ENCODE measurements at regions not wholly inside any gene's neighbourhood (a gene's known extent, or its start where the extent isn't known, plus 50 kb on each side); places are given as distances from the start of the nearest gene placed in this dataset.
"Not testable (repeated sequence)": the region's sequence is repeated elsewhere in the genome, so short reads cannot be mapped to it uniquely, and the experiment has no call there.

DNA sequence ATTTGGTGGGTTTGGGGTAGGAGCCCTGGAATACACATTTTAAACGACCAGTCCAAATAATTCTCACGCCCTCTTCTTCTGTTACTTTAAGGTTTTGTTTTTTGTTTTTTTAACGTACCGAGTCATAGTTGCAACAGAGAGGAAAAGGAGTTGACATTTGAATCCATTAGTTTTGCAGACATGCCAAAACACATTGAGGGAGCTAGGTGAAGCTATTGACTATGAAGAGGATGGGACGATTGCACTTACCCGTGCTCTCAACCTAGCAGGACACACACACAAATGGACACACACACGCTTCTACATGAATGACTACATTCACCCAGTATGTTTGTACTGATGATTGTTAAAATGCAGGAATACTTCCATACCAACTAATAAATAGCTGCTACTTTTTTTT, 54.3 kb upstream of the CIT start:
- DNase-seq (ENCODE audit: low spot score), result no peak

DNA sequence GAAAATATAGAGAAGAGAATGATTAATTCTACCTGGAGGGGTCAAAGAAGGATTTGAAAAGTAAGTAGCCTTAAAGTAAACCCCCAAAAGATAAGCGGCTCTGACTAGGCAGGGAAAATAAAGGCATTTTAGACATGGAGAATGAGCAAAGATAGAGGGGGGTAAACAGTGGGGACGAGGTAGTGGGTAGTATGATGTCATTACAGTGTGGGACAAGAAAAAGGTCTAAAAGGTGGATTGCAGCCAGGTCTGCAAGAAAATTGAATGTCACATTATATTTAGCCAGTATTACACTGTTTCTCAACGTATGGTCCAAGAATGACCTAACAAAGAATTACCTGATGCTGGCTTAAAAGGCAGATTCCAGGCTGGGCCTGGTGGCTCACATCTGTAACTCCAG, 55.8 kb upstream of the CIT start:
- no peak for DNase-seq (ENCODE audit: low spot score)

DNA sequence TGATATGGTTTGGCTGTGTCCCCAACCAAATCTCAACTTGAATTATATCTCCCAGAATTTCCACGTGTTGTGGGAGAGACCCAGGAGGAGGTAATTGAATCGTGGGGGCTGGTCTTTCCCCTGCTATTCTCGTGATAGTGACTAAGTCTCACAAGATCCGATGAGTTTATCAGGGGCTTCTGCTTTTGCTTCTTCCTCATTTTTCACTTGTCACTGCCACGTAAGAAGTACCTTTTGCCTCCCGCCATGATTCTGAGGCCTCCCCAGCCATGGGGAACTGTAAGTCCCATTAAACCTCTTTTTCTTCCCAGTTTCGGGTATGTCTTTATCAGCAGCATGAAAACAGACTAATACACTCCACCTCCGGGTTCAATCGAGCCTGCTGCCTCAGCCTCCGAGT, 54.3 kb upstream of the BICDL1 start:
- not testable (repeated sequence) for DNase-seq (ENCODE audit: low spot score)

DNA sequence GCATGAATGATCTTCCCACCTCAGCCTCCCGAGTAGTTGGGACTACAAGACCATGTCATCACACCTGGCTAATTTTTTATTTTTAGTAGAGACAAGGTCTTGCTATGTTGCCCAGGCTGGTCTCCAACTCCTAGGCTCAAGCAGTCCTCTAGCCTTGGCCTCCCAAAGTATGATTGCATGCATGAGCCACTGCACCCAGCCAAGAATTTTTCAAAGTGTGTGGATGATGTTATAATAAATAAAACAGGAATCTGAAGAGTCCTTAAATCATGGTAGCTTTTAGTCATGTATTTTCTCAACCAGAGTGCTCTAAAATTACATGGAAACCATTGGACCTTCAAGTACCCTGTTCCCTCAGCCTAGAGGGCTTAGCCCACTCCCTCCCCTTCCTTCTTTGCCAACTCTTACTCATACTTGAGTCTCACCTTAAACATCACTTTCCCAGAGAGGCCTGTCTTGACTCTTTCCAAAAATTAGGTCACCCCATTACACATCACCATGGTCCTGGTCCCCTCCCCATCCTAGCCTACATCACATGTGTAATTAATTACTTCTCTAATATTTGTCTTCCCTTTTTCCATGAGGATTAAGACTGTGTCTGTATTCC, 52.2 kb upstream of the BICDL1 start:
- no peak for DNase-seq (ENCODE audit: low spot score)

DNA sequence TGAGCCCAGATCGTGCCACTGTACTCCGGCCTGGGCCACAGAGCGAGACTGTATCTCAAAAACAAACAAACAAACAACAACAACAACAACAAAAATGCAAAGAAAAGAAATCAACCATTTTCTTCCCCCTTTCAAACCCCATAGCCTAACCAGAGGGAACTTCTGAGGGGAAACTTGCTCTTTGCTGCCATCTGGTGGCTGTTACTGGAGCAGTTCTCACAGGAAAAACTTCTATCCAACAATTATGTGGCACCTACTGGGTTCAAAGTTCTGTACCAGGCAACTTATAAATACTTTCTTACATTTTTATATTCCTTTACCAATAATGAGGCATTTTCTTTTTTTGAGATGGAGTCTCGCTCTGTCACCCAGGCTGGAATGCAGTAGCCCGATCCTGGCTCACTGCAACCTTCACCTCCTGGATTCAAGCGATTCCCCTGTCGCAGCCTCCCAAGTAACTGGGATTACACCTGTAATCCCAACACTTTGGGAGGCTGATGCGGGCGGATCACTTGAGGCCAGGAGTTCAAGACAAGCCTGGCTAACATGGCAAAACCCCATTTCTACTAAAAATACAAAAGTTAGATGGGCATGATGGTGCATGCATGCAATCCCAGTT, 50.9 kb upstream of the BICDL1 start:
- DNase-seq (ENCODE audit: low spot score), result peak; percentile 55
